Kidney (tissue), 13 donors: ENCODE measurements at regions not wholly inside any gene's neighbourhood (a gene's known extent, or its start where the extent isn't known, plus 50 kb on each side); places are given as distances from the start of the nearest gene placed in this dataset.
"Not testable (repeated sequence)": the region's sequence is repeated elsewhere in the genome, so short reads cannot be mapped to it uniquely, and the experiment has no call there.

Experiments
- DNase-seq, 5 donors: peaks; one replicate each; pipeline ENCODE4 v3.0.0-alpha.2; 2013 to 2020
- FAIRE-seq: peaks from 2 replicates; lab custom pipeline; 2012; peaks lifted over from hg19 to GRCh38; lab: Jason Lieb, UNC
- H3K27ac ChIP-seq, 2 donors: one replicate each; pipeline ENCODE4 v1.7.0; 2013; ENCODE audit warnings: low read depth in 2 of 2, low read length in 2 of 2, inconsistent platforms in 1 of 2
- H3K27me3 ChIP-seq: one replicate; pipeline ENCODE4 v1.7.1; 2013; ENCODE audit warnings: low read length, inconsistent platforms; ENCODE audit not compliant: control insufficient read depth, insufficient read depth
- H3K36me3 ChIP-seq, 3 donors: one replicate each; pipeline versions ENCODE4 v1.7.0 to v1.7.1; 2013; ENCODE audit warnings: low read length in 3 of 3, control low read depth in 1 of 3, inconsistent platforms in 1 of 3; ENCODE audit not compliant: insufficient read depth in 3 of 3, control insufficient read depth in 2 of 3
- H3K4me1 ChIP-seq, 3 donors: one replicate each; pipeline versions ENCODE4 v1.7.0 to v1.7.1; 2013; ENCODE audit warnings: low read length in 3 of 3, inconsistent platforms in 1 of 3, low read depth in 1 of 3; ENCODE audit not compliant: control insufficient read depth in 2 of 3, insufficient read depth in 2 of 3
- H3K4me3 ChIP-seq, 3 donors: one replicate each; pipeline versions ENCODE4 v1.7.0 to v1.8.1; 2013; ENCODE audit warnings: low read length in 3 of 3, control low read depth in 1 of 3, inconsistent platforms in 1 of 3
- H3K9ac ChIP-seq, 3 donors: one replicate each; pipeline versions ENCODE4 v1.7.0 to v1.7.1; 2013; ENCODE audit warnings: low read length in 3 of 3, control low read depth in 1 of 3, inconsistent platforms in 1 of 3
- H3K9me3 ChIP-seq, 3 donors: one replicate each; pipeline versions ENCODE4 v1.7.0 to v1.7.1; 2013; ENCODE audit warnings: low read length in 3 of 3, control low read depth in 1 of 3, inconsistent platforms in 1 of 3; ENCODE audit not compliant: control insufficient read depth in 2 of 3, insufficient read depth in 1 of 3
- CTCF ChIP-seq: IDR thresholded peaks from 3 replicates; pipeline ENCODE4 v1.5.1; 2012; ENCODE audit warnings: mild to moderate bottlenecking, moderate library complexity, borderline replicate concordance; ENCODE audit not compliant: insufficient read depth; ENCODE audit errors: extremely low read depth
- intact Hi-C: fragments of 100-400 bp; cut with DNase I; formaldehyde crosslinking; loops from one replicate; pipeline ENCODE4 v1.11.1; 2022
- donor health status: control.
- donor health status: control.
- donor health status: control.
- donor health status: control.
- donor health status: control.
- donor health status: DM: yes; HTN: yes; CAD: no.
- donor health status: Normal renal cell carcinoma (clear cell type).

GRCh38 chr4:25986807-25987206 is 72.8 kb downstream of the SMIM20 start:
- no peak for TF ChIP-seq CTCF
- Histone ChIP-seq H3K9ac (no peak overlapping the region), H3K4me1 (peaks cover 0 to 3% (median 0%) of the 10 kb centered on the region in 3 donors), H3K36me3 (no peaks in the 10 kb centered on the region), H3K9me3 (peaks cover 0 to 3% (median 0%) of the 10 kb centered on the region in 3 donors), H3K4me3 (no peak overlapping the region), H3K27me3 (no peaks in the 10 kb centered on the region), H3K27ac (no peak overlapping the region)
- no peak for FAIRE-seq
- DNase-seq, result no peak
- intact Hi-C loops, result no loop called here

- Histone ChIP-seq H3K27ac (no peak overlapping the region), H3K9me3 (peaks cover 0 to 3% (median 0%) of the 10 kb centered on the region in 3 donors), H3K4me1 (peaks cover 0 to 3% (median 0%) of the 10 kb centered on the region in 3 donors), H3K4me3 (no peak overlapping the region), H3K36me3 (no peaks in the 10 kb centered on the region), H3K27me3 (no peaks in the 10 kb centered on the region), H3K9ac (no peak overlapping the region)
- intact Hi-C loops, result no loop called here
- FAIRE-seq (no peak), DNase-seq (no peak)
- no peak for TF ChIP-seq CTCF
Observed at GRCh38 chr4:25991340-25991739, 77.3 kb downstream of the SMIM20 start.

GRCh38 chr4:25993395-25994185 is 79.6 kb downstream of the SMIM20 start:
- Histone ChIP-seq H3K36me3 (no peaks in the 10 kb centered on the region), H3K9me3 (peaks cover 0 to 3% (median 0%) of the 10 kb centered on the region in 3 donors), H3K9ac (no peak overlapping the region), H3K27ac (no peak overlapping the region), H3K4me3 (no peak overlapping the region), H3K4me1 (no peaks in the 10 kb centered on the region), H3K27me3 (no peaks in the 10 kb centered on the region)
- no peak for TF ChIP-seq CTCF
- no peak for DNase-seq
- FAIRE-seq, result no peak
- intact Hi-C loops, result no loop called here

GRCh38 chr4:25994577-25994976 is 80.6 kb downstream of the SMIM20 start:
- H3K36me3 ChIP-seq, H3K4me3 ChIP-seq, H3K9ac ChIP-seq, H3K27ac ChIP-seq, H3K4me1 ChIP-seq, FAIRE-seq, DNase-seq, H3K27me3 ChIP-seq, intact Hi-C loops, H3K9me3 ChIP-seq: not testable (repeated sequence)
